HG02981 (cell line): ENCODE measurements at regions not wholly inside any gene's neighbourhood (a gene's known extent, or its start where the extent isn't known, plus 50 kb on each side); places are given as distances from the start of the nearest gene placed in this dataset.
"Not testable (repeated sequence)": the region's sequence is repeated elsewhere in the genome, so short reads cannot be mapped to it uniquely, and the experiment has no call there.

Source experiments
- ATAC-seq: cut with Tn5 transposase; IDR thresholded peaks from one replicate; pipeline ENCODE4 v1.9.1; 2021; ENCODE audit warnings: mild to moderate bottlenecking, moderate library complexity; ENCODE audit not compliant: unreplicated experiment

- no peak for ATAC-seq
Measured at GRCh38 chr12:107144441-107144840, 51.1 kb upstream of the CRY1 start.

DNA sequence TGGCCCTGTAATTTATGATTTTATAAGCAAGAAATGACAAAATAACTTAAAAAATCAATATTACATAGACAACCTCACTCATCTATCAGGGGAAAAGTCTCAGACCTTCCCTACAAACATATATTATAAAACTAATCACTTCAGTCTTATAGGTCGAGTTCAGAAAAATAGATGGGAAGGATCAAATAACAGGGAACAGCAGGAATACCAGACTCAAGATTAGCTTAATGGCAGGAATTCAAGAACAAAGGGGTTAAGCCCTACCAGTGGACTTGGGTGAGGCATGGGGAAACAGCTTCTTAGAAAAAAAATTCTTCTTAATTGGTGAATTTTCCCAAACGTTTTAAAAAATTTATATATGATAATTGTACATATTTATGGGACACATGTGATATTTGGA is 51.6 kb upstream of the CRY1 start:
- ATAC-seq, result no peak

DNA sequence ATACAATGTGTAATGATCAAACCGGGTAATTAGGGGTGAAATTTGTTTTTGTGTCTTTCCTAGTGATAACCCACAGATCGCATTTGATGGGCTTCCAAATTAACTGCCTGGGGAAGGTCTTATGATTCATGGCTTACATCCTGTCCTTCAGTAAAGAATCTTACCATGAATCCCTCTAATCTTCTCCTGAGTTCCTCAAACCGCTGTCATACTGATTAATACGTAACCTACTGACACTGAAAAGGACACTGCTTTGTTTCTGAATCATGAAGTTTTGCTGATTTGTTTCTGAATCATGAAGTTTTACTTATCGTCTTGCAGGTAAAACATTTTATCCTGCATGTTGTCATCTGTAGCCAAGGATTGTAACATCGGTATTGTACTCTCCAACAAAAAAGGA is 52.0 kb upstream of the CRY1 start:
- no peak for ATAC-seq

- ATAC-seq, result no peak
Measured at GRCh38 chr12:107148107-107148506, 54.8 kb upstream of the CRY1 start.

DNA sequence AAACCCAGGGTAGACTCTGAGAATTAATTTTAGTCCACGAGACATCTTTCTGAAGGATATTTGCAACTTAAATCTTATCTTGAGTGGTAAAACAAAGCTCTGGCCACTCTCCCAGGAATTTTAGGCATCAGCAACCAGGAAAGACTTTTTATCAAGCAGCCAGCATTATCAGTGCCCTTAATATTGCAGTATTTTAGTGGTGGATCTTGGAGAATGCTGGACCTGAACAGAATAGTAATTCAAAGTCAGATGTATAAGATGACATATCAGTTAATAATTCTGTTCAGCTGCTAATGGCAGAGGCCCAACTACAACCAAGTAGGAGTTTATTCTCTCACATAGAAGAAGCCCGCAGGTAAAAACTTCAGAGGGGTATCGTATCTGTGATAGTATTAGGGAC is 59.0 kb upstream of the CRY1 start:
- no peak for ATAC-seq

DNA sequence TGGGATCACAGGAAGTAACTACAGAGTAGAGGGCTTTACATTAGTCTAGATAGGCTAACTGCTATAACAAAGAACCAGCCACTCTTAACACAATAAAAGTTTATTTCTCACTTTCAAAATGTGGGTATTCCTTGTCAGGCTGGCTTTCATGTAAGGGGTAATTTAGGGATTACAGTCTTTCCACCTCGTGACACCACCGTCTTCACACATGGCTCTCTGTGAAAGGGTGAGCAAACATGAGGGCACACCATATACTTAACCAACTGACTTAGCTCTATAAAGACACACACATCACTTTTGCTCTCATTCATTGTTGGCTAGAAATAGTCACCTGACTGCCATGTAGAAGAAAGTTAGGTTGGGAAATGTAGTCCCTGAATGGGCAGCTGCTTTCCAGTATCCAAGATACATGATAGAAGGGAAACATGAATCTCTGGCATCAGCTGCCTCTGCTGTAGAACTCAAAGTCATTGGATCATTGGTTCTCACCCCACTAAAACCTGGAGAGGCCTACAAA is 66.1 kb upstream of the CRY1 start:
- ATAC-seq, result no peak

DNA sequence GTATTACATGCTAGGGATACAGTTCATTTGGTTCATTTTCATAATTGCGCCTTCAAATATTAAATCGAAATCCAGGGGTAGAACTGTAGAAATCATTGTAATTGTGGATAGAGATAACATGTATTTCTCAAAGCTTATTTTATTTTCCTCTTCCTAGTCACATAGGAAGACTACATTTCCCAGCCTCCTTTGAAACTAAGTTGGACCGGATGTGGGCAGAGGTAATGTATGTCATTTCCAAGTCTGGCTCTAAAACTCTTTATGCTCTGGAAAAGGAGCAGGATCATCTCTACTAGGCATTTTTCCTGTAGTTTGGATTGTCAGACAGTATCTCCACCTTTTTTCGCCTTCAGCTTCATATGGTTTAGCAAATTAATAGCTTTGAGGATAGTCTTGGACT is 70.1 kb upstream of the CRY1 start:
- no peak for ATAC-seq

DNA sequence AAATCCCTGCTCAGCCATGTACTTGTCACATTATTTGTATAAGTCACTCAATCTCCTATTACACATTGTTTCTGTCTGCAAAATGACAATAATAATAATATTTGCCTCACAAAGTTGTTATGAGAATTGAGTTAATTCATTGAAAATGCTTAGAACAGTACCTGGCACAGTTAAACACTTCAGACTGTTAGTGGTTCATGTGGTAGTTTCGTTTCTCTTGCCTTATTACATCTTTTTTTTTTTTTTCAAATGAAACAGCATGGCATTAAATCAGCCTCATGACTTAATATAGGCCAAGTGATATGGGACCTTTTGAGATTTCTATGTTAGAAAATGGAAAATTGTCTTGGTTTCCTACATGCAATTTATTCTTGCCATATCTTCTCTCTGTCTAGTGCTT is 71.0 kb upstream of the CRY1 start:
- ATAC-seq, result no peak

DNA sequence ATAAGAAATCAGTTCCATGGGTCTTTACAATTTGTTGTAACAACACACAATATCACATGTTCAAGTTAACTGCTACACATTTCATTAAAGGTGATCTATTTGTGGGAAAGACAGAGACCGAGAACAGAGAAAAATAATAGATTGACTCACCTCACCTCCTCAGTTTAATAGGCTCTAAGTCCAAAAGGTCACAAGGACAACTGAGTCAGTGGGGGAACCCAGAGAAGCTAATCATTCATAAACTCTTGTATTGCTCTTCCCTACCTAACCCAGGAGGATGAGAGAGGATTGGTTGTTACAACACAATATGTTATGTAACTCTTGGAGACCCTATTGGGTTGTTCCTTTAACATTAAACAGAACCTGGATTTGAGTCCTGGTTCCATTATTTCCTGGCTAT is 72.2 kb upstream of the CRY1 start:
- ATAC-seq, result no peak

GRCh38 chr12:107167756-107168155 is 74.4 kb upstream of the CRY1 start:
- ATAC-seq, result no peak

DNA sequence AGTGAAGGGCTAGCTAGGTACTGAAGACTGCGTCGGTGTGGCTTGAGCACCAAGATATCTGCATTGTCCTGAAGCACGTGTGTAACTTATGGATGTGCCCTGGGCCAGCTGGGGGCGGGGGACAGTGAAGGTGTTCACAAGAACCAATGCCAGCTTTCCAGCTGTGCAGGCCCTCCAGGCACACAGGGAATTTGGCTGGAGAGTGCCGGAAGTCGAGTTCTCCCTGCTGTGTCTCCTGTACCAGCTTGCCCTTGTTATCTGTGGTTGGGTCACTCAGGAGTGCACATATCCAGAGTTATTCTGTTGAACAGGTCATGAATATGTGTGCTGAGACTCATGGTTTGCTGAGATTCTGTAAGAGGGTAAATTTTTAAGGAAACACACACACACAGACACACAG is 75.9 kb upstream of the CRY1 start:
- ATAC-seq, result no peak

GRCh38 chr12:107178776-107179175 is 85.4 kb upstream of the CRY1 start:
- no peak for ATAC-seq

GRCh38 chr12:107179871-107180270 is 86.5 kb upstream of the CRY1 start:
- no peak for ATAC-seq

GRCh38 chr12:107180272-107180671 is 86.9 kb upstream of the CRY1 start:
- no peak for ATAC-seq

DNA sequence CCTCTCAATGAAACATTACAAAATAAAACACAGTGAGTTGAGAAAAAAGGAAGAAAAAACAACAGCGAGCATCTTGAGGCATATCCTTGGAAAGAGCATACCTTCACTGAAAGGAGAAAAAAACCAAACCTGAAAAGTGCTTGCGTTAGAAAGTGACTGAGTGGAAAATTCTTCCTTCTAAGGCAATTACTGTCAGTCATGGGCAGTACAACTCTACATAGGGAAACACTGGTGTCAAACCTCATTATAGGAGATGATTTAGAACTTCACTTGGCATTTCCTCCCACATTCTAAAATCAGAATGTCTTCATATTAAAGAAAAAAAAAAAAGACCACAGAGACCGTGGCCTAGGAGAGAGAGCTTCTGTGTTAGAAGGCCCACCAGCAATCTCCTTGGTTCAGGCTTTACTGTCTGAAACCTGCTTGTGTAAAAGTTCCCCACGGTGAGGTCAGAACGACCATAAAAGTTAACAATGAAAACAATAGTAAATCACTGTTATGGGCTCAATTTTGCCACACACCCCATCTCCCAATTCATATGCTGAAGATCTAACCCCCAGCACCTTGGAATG is 91.1 kb upstream of the CRY1 start:
- ATAC-seq, result no peak

DNA sequence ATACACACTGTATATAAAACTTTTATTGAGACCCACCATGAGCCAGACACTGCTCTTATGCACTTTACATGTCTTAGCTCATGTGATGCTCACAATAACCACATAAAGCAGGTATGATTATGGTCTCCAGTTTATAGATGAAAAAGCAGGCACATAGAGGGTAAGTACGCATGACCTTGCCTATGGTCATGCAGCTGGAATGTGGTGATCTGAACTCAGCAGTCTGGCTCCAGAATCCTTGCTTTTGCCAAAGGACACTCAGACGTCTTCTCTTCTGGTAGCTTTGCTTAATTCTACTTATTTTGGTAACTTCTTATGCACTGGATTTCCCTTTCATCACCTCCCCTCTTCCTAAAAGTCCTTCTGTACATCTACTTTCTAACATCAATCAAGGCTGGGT is 103.3 kb upstream of the CRY1 start:
- no peak for ATAC-seq

DNA sequence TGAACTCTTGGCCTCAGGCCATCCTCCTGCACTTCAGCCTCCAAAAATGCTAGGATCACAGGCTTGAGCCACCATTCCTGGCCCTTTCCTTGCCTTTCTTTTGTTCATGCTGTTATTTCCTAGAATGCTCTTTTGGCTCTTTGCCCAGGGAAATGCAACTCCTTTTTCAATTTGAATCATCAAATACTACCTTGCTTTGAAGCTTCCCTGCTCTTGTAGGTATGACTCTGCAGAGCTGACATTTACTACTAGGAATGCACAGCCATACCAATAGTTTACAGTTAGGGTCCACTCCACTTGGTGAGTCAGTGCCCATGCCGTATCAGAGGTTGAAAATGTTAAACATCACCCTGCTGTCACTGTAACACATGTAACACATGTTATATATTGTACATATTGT is 107.0 kb upstream of the CRY1 start:
- ATAC-seq, result no peak

- ATAC-seq, result no peak
Measured at GRCh38 chr12:107207931-107208525, 114.7 kb upstream of the CRY1 start.

- not testable (repeated sequence) for ATAC-seq
Measured at GRCh38 chr12:107209700-107210099, 116.4 kb upstream of the CRY1 start.

GRCh38 chr12:107214373-107214773 is 121.0 kb upstream of the CRY1 start:
- not testable (repeated sequence) for ATAC-seq

DNA sequence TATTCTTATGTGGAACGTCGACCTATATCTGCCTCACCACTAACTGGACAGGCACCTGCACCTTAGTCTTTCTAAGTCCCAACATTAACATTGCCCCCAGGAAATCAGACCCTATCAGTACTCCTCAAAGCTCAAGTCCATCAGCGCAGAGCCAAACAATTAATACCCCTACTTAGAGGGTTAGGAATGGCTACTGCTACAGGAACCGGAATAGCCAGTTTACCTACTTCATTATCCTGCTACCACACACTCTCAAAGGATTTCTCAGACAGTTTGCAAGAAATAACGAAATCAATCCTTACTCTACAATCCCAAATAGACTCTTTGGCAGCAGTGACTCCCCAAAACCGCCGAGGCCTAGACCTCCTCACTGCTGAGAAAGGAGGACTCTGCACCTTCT is 123.1 kb upstream of the CRY1 start:
- not testable (repeated sequence) for ATAC-seq

DNA sequence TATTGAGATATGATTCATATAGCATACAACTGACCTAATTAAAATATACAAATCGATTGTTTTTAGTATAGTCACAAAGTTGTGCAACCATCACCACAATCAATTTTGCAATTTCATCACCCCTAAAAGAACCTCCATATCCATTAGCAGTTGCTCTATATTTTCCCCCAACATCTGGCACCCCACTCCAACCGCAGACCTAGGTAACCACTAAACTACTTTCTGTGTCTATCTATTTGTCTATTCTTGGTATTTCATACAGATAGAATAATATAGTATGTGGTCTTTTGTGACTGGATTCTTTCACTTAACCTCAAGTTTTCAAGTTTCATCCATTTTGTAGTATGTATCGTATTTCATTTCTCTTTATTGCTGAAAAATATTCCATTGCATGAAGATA is 126.0 kb upstream of the CRY1 start:
- no peak for ATAC-seq

GRCh38 chr12:107221913-107222312 is 128.6 kb upstream of the CRY1 start:
- no peak for ATAC-seq
